Right lobe of liver (tissue), 4 donors: ENCODE measurements at regions not wholly inside any gene's neighbourhood (a gene's known extent, or its start where the extent isn't known, plus 50 kb on each side); places are given as distances from the start of the nearest gene placed in this dataset.

Experiments used
- POLR2A ChIP-seq: fragments of 450-650 bp; IDR thresholded peaks from one replicate; pipeline ENCODE4 v1.6.1; 2017; ENCODE audit warnings: antibody characterized with exemption, mild to moderate bottlenecking
- TF ChIP-seq, protein P1 (sequence below), 4 donors: fragments of 200-600 bp in 3 of 4; fragments of 450-650 bp in 1 of 4; IDR thresholded peaks; one replicate each; pipeline versions ENCODE4 v1.5.1 to v1.8.0; 2016 to 2022; ENCODE audit warnings: antibody characterized with exemption in 4 of 4, mild to moderate bottlenecking in 2 of 4
- donor health status: DM: no; HTN: no; CAD: no.
- donor health status: DM: no; HTN: no; CAD: no.
- donor health status: DM: no; HTN: yes; CAD: no.

DNA sequence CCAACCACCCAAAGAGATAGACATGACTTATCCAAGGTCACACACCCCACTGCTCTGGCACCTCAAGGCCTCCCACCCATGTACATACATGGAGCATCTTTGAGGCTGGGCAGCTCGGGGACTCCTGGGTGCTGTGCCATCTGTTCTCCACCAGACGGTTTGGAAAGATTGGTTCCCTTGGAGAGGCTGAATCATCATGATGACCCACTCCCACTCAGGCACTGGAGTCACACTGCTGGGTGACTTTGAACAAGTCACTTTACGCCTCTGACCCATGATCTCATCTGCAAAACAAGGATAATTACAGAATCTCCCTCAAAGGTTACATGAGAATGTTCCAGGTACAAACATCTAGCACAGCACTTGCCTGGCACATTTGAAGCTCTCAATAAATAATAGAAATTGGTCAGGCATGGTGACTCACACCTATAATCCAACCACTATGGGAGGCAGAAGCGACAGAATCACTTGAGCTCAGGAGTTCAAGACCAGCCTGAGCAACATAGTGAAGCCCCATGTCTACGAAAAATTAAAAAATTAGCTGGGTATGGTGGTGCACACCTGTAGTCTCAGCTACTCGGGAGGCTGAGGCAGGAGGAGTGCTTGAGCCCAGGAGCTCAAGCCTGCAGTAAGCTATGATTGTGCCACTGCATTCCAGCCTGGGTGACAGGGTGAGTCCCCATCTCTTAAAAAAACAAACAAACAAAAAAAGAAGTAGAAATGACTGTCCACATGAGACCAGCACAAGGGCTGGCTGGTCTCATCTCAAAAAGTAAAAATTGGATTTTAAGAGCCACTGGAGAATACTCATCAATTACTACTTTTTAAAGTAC is 74.9 kb downstream of the RRAGC start:
- no peak for TF ChIP-seq POLR2A
- TF ChIP-seq, protein P1, sequence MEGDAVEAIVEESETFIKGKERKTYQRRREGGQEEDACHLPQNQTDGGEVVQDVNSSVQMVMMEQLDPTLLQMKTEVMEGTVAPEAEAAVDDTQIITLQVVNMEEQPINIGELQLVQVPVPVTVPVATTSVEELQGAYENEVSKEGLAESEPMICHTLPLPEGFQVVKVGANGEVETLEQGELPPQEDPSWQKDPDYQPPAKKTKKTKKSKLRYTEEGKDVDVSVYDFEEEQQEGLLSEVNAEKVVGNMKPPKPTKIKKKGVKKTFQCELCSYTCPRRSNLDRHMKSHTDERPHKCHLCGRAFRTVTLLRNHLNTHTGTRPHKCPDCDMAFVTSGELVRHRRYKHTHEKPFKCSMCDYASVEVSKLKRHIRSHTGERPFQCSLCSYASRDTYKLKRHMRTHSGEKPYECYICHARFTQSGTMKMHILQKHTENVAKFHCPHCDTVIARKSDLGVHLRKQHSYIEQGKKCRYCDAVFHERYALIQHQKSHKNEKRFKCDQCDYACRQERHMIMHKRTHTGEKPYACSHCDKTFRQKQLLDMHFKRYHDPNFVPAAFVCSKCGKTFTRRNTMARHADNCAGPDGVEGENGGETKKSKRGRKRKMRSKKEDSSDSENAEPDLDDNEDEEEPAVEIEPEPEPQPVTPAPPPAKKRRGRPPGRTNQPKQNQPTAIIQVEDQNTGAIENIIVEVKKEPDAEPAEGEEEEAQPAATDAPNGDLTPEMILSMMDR (IDR thresholded peaks at IDR 0.05) = no peak
